HepG2 (cell line): ENCODE measurements at regions not wholly inside any gene's neighbourhood (a gene's known extent, or its start where the extent isn't known, plus 50 kb on each side); places are given as distances from the start of the nearest gene placed in this dataset.

Experiments used
- ATAC-seq: fragments of 200-7000 bp; cut with Tn5 transposase; 3 replicates; pipeline ENCODE4 v1.9.1; 2020; ENCODE audit warnings: mild to moderate bottlenecking, moderate library complexity
- BruUV-seq: library from RNA; stranded (reverse); fragments of 400-500 nt; replicated peaks from 2 replicates; lab custom pipeline; 2021; lab: Mats Ljungman, UMichigan
- CTCF ChIA-PET: fragments of 300-600 bp; formaldehyde crosslinking; extraction: SDS; loops from one replicate; lab custom pipeline; 2021; ENCODE audit warnings: low total read pairs, inconsistent platforms, low intra/inter-chr PET ratio; lab: Yijun Ruan, JAX
- POLR2A ChIA-PET: fragments of 350-600 bp; sonication (Branson Sonifier 250); formaldehyde crosslinking; loops from one replicate; lab custom pipeline; 2020; ENCODE audit warnings: antibody characterized with exemption, inconsistent platforms; lab: Yijun Ruan, JAX
- DNase-seq: peaks from one replicate; pipeline ENCODE4 v3.0.0-alpha.2; 2015; ENCODE audit warnings: low spot score
- FAIRE-seq: peaks from 3 replicates; lab custom pipeline; 2011; peaks lifted over from hg19 to GRCh38; lab: Jason Lieb, UNC
- H2AFZ ChIP-seq: one replicate; pipeline ENCODE4 v1.6.1; 2011; ENCODE audit warnings: low read length, inconsistent platforms
- H3K27ac ChIP-seq: fragments of 300-600 bp; 3 replicates; pipeline ENCODE4 v1.8.0; 2011; ENCODE audit warnings: mixed run types, mild to moderate bottlenecking, mixed read lengths, low read length, inconsistent platforms; ENCODE audit not compliant: insufficient read depth; ENCODE audit errors: extremely low read length
- H3K27me3 ChIP-seq, 2 experiments: fragments of 200-600 bp in 1 of 2; 2 replicates in 1 of 2; 3 replicates in 1 of 2; pipeline versions ENCODE4 v1.6.0 to v1.8.0; 2011; ENCODE audit warnings: low read length in 2 of 2, mild to moderate bottlenecking in 2 of 2, moderate library complexity in 2 of 2, inconsistent platforms in 1 of 2; ENCODE audit not compliant: insufficient read depth in 2 of 2, control insufficient read depth in 1 of 2
- H3K36me3 ChIP-seq, 2 experiments: fragments of 200-600 bp in 1 of 2; replicated peaks in 1 of 2; 2 replicates in 1 of 2; 3 replicates in 1 of 2; pipeline versions ENCODE4 v1.5.1 to v1.8.0; 2011; ENCODE audit warnings: low read length in 2 of 2, inconsistent platforms in 1 of 2; ENCODE audit not compliant: insufficient read depth in 2 of 2, control insufficient read depth in 1 of 2
- H3K4me1 ChIP-seq: 2 replicates; pipeline ENCODE4 v1.5.1; 2012; ENCODE audit warnings: low read length, inconsistent platforms; ENCODE audit not compliant: insufficient read depth
- H3K4me2 ChIP-seq: 2 replicates; pipeline ENCODE4 v1.6.0; 2011; ENCODE audit warnings: low read depth, low read length, inconsistent platforms
- H3K4me3 ChIP-seq, 3 experiments: fragments of 200-600 bp in 1 of 3; sonication (generic), shearing (Covaris generic) in 1 of 3; replicated peaks in 1 of 3; 2 replicates each; pipeline ENCODE4 v1.5.1; 2011 to 2016; ENCODE audit warnings: low read length in 3 of 3, inconsistent platforms in 2 of 3, low read depth in 2 of 3, mild to moderate bottlenecking in 2 of 3, control low read depth in 1 of 3, mixed read lengths in 1 of 3; ENCODE audit not compliant: insufficient read depth in 1 of 3
- H3K79me2 ChIP-seq: one replicate; pipeline ENCODE4 v1.6.1; 2011; ENCODE audit warnings: low read length, inconsistent platforms; ENCODE audit not compliant: insufficient read depth
- H3K9ac ChIP-seq: 2 replicates; pipeline ENCODE4 v1.6.0; 2011; ENCODE audit warnings: mild to moderate bottlenecking, low read depth, low read length, inconsistent platforms; ENCODE audit not compliant: insufficient read depth
- H3K9me3 ChIP-seq: 2 replicates; pipeline ENCODE4 v1.5.1; 2012; ENCODE audit warnings: mild to moderate bottlenecking, low read length
- H4K20me1 ChIP-seq: 2 replicates; pipeline ENCODE4 v1.6.0; 2011; ENCODE audit warnings: inconsistent platforms, mild to moderate bottlenecking, low read length, moderate library complexity; ENCODE audit not compliant: insufficient read depth
- DNMT3B ChIP-seq: conservative IDR thresholded peaks from 2 replicates; pipeline ENCODE4 v1.6.1; 2016; ENCODE audit warnings: missing biosample characterization, control low read depth
- HNRNPL ChIP-seq: fragments of 200-400 bp; formaldehyde crosslinking; IDR thresholded peaks from 2 replicates; pipeline ENCODE4 v1.6.1; 2017; ENCODE audit warnings: mild to moderate bottlenecking, low read depth, low read length
- JDP2 ChIP-seq: sonication (generic); formaldehyde crosslinking; IDR thresholded peaks from 2 replicates; pipeline ENCODE4 v1.8.1; 2022; ENCODE audit warnings: missing genetic modification reagents, borderline replicate concordance
- KLF15 ChIP-seq: sonication (generic); formaldehyde crosslinking; IDR thresholded peaks from 2 replicates; pipeline ENCODE4 v1.8.1; 2023; ENCODE audit warnings: borderline replicate concordance, mild to moderate bottlenecking, inconsistent platforms, missing genetic modification reagents, mixed read lengths
- RELA ChIP-seq: sonication (generic); formaldehyde crosslinking; IDR thresholded peaks from 2 replicates; pipeline ENCODE4 v1.4.0; 2020; ENCODE audit warnings: missing genetic modification reagents
- SETDB1 ChIP-seq: sonication (generic); formaldehyde crosslinking; IDR thresholded peaks from 2 replicates; pipeline ENCODE4 v1.5.1; 2020; ENCODE audit warnings: missing genetic modification reagents, mild to moderate bottlenecking, borderline replicate concordance
- SYNCRIP ChIP-seq: fragments of 200-400 bp; formaldehyde crosslinking; IDR thresholded peaks from 2 replicates; pipeline ENCODE4 v1.6.1; 2018; ENCODE audit warnings: mild to moderate bottlenecking, low read depth, low read length; ENCODE audit not compliant: insufficient read depth
- ZFP36 ChIP-seq: fragments of 150-350 bp; IDR thresholded peaks from 2 replicates; pipeline ENCODE4 v1.6.1; 2018; ENCODE audit warnings: borderline replicate concordance, low read length, low read depth; ENCODE audit not compliant: partially characterized antibody
- ZNF224 ChIP-seq: sonication (generic); formaldehyde crosslinking; IDR thresholded peaks from 2 replicates; pipeline ENCODE4 v1.5.0; 2020; ENCODE audit warnings: mild to moderate bottlenecking, missing genetic modification reagents
- ZNF468 ChIP-seq: sonication (generic); formaldehyde crosslinking; IDR thresholded peaks from 2 replicates; pipeline ENCODE4 v1.8.0; 2022; ENCODE audit warnings: mild to moderate bottlenecking, moderate library complexity, missing genetic modification reagents
- ZSCAN21 ChIP-seq: sonication (generic); formaldehyde crosslinking; IDR thresholded peaks from 2 replicates; pipeline ENCODE4 v1.8.0; 2022; ENCODE audit warnings: mild to moderate bottlenecking, missing genetic modification reagents, moderate library complexity, borderline replicate concordance
- WGBS: methylation state at CpG from one replicate; pipeline ENCODE4 v1.1.6; 2017; ENCODE audit warnings: low lambda C conversion rate; 5-methylcytosine and 5-hydroxymethylcytosine counted together
- in situ Hi-C: cut with HindIII; loops from 2 replicates; pipeline ENCODE4 v1.10.0; 2017; ENCODE audit warnings: low pct_unique_long_range_greater_than_20kb; ENCODE audit not compliant: extremely low pct_ligation_motif_present
- intact Hi-C: fragments of 100-400 bp; cut with micrococcal nuclease; formaldehyde crosslinking; loops from one replicate; pipeline ENCODE4 v1.10.0; 2022; ENCODE audit not compliant: unreplicated experiment
- TF ChIP-seq, protein P1 (sequence below): IDR thresholded peaks from 2 replicates; pipeline ENCODE4 v1.6.1; 2016; ENCODE audit warnings: control low read depth
- TF ChIP-seq, protein P2 (sequence below): sonication (generic); formaldehyde crosslinking; conservative IDR thresholded peaks from 2 replicates; pipeline ENCODE4 v1.8.0; 2022; ENCODE audit warnings: mild to moderate bottlenecking, moderate library complexity, missing genetic modification reagents
- TF ChIP-seq, protein P3 (sequence below): IDR thresholded peaks from 2 replicates; pipeline ENCODE4 v1.6.1; 2016; ENCODE audit warnings: mild to moderate bottlenecking

DNA sequence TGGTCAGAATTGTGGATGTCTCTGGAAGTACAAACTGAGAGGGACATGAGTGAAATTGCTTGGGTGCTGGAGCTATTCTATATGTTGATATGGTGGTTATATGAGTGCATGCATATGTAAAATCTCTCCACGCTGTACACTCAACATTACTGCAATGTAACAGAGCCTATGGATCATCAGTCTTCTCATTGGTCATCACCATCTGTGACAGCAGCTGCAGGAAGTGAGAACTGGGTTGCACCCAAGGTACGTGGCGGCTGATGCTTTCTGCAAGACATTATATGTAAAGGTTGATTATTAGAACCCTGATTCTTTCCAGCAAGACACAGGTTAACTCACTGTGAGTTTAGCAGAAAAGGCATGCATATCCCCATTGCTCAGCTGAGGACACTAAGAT is 387.1 kb downstream of the OMA1 start (continued):
- TF ChIP-seq, protein P1, sequence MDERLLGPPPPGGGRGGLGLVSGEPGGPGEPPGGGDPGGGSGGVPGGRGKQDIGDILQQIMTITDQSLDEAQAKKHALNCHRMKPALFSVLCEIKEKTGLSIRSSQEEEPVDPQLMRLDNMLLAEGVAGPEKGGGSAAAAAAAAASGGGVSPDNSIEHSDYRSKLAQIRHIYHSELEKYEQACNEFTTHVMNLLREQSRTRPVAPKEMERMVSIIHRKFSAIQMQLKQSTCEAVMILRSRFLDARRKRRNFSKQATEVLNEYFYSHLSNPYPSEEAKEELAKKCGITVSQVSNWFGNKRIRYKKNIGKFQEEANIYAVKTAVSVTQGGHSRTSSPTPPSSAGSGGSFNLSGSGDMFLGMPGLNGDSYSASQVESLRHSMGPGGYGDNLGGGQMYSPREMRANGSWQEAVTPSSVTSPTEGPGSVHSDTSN, result no peak
- TF ChIP-seq ZNF224 (no peak), HNRNPL (no peak)
- TF ChIP-seq, all 625 proteins: peak for 0

DNA sequence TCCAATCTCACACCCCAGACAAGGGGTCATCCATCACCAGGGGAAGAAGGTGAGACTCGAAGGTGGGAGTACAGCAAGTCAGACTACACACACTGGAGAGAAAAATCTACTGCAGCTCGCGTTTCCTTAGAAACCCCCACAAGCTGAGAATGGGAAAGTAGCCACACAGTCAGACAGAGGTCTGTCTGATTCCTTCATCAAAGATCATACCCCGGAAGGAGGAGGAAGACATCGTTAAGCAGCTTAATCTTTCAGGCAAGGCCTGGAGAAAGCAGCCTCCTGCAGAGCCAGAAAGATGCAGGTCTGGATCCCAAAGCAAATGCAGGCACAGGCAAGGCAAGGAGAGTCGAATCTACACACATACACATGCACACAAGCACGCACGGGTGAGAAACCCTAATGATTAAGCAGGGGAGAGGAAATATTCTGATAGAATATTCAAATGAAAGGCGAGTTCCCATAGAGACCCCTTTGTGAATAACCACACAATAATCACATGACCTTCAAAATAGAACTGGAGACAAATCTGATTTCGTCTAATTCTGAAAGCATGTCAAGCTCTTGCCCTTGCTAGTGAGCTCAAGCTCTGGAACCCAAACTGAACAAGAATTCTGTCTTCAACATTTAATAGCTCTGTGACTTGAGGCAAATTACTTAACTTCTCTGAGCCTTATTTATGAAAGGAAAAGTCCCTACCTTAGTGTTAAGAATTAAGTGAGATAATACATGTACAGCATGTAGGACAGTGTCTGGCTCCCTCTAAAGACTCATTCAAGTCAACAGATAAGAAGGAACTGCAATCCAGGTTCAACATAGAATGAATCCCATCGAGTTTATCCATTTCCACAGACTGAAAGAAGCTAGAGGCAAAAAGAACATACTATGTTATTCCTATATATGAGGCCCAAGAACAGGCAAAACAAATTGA is 387.8 kb downstream of the OMA1 start:
- H3K9ac ChIP-seq, result no peak overlapping the region
- H3K27ac ChIP-seq, result no peak overlapping the region
- FAIRE-seq, result no peak
- no peaks in the 10 kb centered on the region for H3K36me3 ChIP-seq
- in situ Hi-C loops, result no loop called here
- H4K20me1 ChIP-seq, result no peaks in the 10 kb centered on the region
- 5% methylated on average over 11 of the region's 11 CpGs for WGBS
- no peaks in the 10 kb centered on the region for H3K79me2 ChIP-seq
- H2AFZ ChIP-seq, result no peak overlapping the region
- BruUV-seq, result no TSS peak
- intact Hi-C loops, result no loop called here
- CTCF ChIA-PET, result no interaction called here
- H3K4me1 ChIP-seq, result no peaks in the 10 kb centered on the region
- POLR2A ChIA-PET, result no interaction called here
- H3K27me3 ChIP-seq, result no peaks in the 10 kb centered on the region
- H3K4me3 ChIP-seq, result no peak overlapping the region
- no peak for ATAC-seq
- TF ChIP-seq, protein P2, sequence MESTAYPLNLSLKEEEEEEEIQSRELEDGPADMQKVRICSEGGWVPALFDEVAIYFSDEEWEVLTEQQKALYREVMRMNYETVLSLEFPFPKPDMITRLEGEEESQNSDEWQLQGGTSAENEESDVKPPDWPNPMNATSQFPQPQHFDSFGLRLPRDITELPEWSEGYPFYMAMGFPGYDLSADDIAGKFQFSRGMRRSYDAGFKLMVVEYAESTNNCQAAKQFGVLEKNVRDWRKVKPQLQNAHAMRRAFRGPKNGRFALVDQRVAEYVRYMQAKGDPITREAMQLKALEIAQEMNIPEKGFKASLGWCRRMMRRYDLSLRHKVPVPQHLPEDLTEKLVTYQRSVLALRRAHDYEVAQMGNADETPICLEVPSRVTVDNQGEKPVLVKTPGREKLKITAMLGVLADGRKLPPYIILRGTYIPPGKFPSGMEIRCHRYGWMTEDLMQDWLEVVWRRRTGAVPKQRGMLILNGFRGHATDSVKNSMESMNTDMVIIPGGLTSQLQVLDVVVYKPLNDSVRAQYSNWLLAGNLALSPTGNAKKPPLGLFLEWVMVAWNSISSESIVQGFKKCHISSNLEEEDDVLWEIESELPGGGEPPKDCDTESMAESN, result no peak
- TF ChIP-seq JDP2 (CRISPR knock-in tag), result no peak
- TF ChIP-seq KLF15 (CRISPR knock-in tag), result no peak
- TF ChIP-seq SYNCRIP, result no peak
- no peak for TF ChIP-seq DNMT3B (CRISPR knock-in tag)
- no peak for TF ChIP-seq RELA (CRISPR knock-in tag)
- TF ChIP-seq ZNF468 (CRISPR knock-in tag), result no peak
- TF ChIP-seq ZSCAN21, result no peak
- TF ChIP-seq, protein P3, sequence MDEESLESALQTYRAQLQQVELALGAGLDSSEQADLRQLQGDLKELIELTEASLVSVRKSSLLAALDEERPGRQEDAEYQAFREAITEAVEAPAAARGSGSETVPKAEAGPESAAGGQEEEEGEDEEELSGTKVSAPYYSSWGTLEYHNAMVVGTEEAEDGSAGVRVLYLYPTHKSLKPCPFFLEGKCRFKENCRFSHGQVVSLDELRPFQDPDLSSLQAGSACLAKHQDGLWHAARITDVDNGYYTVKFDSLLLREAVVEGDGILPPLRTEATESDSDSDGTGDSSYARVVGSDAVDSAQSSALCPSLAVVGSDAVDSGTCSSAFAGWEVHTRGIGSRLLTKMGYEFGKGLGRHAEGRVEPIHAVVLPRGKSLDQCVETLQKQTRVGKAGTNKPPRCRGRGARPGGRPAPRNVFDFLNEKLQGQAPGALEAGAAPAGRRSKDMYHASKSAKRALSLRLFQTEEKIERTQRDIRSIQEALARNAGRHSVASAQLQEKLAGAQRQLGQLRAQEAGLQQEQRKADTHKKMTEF, result no peak
- TF ChIP-seq ZFP36, result no peak
- TF ChIP-seq SETDB1 (CRISPR knock-in tag), result no peak
- H3K4me2 ChIP-seq, result no peak overlapping the region
- no peaks in the 10 kb centered on the region for H3K9me3 ChIP-seq
- no peak for DNase-seq
